PFSK-1 (cell line): ENCODE measurements at regions not wholly inside any gene's neighbourhood (a gene's known extent, or its start where the extent isn't known, plus 50 kb on each side); places are given as distances from the start of the nearest gene placed in this dataset.

Experiments used
- POLR2AphosphoS5 ChIP-seq: IDR thresholded peaks from 2 replicates; pipeline ENCODE4 v1.6.1; 2012; ENCODE audit warnings: low read depth, mild to moderate bottlenecking, control low read depth, low read length, moderate library complexity
- TAF1 ChIP-seq: IDR thresholded peaks from 2 replicates; pipeline ENCODE4 v1.6.1; 2012; ENCODE audit warnings: low read length, control low read depth, borderline replicate concordance; ENCODE audit not compliant: insufficient read depth
- TF ChIP-seq, protein P1 (sequence below), 2 experiments: IDR thresholded peaks; 2 replicates each; pipeline versions ENCODE4 v1.6.1 to v1.8.0; 2011 to 2012; ENCODE audit warnings: low read depth in 2 of 2, low read length in 2 of 2, control low read depth in 1 of 2, inconsistent platforms in 1 of 2, mild to moderate bottlenecking in 1 of 2, moderate library complexity in 1 of 2; ENCODE audit not compliant: insufficient read depth in 1 of 2

DNA sequence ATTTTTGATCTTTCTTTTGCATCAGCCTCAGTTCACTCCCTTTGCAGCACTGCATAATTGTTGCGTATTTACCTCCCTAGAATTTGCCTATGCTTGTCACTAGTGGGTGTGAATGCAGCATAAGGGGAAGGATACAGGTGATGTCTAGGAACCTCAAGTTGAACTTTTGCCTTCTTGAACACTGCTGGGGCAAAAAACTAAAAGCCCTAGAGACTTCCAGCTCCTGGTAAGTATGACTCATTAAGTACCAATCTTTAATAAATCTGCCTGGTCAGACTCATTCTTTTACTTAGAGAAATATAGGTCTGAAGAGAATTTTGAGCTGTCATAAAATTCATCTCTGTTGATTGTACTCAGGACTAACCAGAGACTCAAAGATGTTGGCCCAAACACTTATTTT lies 547.3 kb upstream of the FANCL start:
- no peak for TF ChIP-seq POLR2AphosphoS5
- no peak for TF ChIP-seq TAF1
- TF ChIP-seq, protein P1, sequence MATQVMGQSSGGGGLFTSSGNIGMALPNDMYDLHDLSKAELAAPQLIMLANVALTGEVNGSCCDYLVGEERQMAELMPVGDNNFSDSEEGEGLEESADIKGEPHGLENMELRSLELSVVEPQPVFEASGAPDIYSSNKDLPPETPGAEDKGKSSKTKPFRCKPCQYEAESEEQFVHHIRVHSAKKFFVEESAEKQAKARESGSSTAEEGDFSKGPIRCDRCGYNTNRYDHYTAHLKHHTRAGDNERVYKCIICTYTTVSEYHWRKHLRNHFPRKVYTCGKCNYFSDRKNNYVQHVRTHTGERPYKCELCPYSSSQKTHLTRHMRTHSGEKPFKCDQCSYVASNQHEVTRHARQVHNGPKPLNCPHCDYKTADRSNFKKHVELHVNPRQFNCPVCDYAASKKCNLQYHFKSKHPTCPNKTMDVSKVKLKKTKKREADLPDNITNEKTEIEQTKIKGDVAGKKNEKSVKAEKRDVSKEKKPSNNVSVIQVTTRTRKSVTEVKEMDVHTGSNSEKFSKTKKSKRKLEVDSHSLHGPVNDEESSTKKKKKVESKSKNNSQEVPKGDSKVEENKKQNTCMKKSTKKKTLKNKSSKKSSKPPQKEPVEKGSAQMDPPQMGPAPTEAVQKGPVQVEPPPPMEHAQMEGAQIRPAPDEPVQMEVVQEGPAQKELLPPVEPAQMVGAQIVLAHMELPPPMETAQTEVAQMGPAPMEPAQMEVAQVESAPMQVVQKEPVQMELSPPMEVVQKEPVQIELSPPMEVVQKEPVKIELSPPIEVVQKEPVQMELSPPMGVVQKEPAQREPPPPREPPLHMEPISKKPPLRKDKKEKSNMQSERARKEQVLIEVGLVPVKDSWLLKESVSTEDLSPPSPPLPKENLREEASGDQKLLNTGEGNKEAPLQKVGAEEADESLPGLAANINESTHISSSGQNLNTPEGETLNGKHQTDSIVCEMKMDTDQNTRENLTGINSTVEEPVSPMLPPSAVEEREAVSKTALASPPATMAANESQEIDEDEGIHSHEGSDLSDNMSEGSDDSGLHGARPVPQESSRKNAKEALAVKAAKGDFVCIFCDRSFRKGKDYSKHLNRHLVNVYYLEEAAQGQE (IDR thresholded peaks at IDR 0.05; ENCODE audit: insufficient read depth in 1 of 2, low read depth in 2 of 2, low read length in 2 of 2): no peak
